HG03457 (cell line): ENCODE measurements at regions not wholly inside any gene's neighbourhood (a gene's known extent, or its start where the extent isn't known, plus 50 kb on each side); places are given as distances from the start of the nearest gene placed in this dataset.

Experiments used
- ATAC-seq: cut with Tn5 transposase; IDR thresholded peaks from one replicate; pipeline ENCODE4 v1.9.1; 2021; ENCODE audit warnings: moderate number of reproducible peaks; ENCODE audit not compliant: unreplicated experiment

DNA sequence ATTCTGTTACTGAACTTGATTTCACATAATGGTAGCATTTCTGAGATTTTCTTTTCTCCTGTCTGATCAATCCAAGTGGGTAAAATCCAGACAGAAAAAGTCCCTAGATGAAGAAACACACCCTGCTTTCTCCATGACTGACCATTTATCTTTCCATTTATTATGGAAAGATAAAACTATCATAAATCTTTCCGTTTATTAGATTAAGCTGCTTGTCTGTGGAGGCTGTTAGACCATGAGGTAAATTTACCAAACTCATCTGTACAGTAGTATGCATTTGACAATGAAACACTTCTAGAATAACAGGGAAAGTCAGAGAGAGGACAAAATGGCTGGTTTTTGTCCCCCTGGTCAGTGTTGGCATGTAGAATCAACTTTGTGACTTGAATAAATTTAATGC lies 491.2 kb upstream of the SEMA6A start:
- no peak for ATAC-seq

DNA sequence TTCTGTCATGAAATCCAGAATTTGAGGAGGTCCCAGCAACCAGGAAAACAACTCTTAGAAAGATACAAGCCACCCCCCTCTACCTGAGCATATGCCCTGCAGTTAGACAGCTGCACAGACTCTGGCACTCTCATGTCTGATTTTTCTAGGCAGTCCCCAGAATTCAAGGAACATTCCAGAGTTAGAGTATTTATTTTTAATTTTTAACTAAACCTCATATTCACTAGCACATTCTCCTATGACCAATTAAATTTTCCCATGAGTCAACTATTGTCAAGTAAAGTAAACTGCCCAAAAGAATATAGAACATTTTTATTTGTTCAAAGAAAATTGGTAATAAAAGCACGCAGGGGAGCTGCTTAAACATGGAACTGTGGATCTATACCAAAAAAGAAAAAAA lies 490.5 kb upstream of the SEMA6A start:
- no peak for ATAC-seq

DNA sequence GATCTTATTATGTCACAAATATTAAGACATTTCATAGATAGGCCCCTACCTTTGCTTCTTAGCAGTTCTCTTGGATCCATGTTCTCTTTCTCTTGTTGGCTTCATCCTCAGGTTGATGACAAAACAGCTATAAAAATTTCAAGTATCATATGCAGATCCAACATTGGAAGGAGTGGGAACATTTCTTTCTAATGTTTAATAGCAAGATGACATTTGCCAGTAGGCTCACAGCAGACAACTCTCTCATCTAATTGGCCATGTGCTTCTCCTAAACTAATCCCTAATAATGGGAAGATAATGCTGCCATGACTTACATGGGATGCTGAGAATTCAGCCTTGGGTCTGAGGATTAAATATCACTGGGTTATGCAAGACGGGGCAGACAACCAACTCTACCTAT lies 485.5 kb upstream of the SEMA6A start:
- no peak for ATAC-seq

DNA sequence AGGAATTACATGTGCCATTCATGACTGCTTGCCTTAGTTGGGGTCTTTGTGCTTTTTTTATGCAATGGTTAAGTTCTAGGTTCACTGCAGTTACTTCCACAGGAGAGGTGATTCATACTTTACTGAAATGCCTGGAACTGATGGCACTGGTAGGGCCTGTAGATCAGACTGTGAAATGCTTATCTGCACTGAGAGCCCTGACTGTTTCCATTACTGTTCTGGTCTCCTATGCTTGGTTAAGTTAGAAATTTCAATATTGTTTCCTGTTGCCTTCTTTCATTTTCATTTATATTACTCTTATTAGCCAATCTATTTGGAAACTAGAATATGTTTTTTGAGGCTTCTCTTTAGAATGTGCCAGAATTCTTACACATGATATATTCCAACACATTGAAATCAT lies 484.1 kb upstream of the SEMA6A start:
- no peak for ATAC-seq

DNA sequence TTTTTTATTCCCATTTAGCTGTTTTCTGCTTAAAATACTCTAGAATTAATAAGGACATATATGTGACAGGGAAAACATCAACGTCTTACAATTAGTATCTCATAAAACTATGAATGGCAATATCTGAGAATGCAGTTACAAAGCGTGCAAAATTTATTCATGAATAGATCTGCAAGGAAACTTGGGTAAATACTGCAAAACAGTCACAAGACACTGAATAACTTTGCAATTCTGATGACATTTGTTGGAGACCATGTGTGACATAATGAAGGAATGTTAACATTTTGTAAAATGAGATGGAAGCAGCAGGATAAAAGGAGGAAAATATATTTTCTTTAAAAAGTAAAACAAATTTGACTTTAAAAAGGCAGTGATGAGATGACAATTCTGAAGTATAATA lies 480.9 kb upstream of the SEMA6A start:
- ATAC-seq, result no peak

DNA sequence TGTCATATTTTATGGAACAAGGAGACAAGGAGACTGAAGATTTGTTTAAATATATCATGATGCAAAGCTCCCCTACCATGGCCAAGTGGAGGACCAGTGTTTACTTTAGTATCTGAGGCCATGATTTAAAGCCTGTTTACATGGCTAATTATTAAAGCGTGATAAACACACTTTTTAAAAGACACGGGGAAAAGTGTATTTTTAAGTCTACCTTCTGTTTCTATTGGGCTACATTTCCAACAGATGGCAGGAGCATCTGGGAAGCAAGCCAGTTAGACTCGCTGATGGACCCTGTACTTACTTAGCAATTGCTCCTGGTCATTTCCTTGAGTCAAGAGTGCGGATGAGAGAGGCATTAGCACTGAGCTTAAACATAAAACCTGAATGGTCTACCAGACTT lies 480.3 kb upstream of the SEMA6A start:
- no peak for ATAC-seq

DNA sequence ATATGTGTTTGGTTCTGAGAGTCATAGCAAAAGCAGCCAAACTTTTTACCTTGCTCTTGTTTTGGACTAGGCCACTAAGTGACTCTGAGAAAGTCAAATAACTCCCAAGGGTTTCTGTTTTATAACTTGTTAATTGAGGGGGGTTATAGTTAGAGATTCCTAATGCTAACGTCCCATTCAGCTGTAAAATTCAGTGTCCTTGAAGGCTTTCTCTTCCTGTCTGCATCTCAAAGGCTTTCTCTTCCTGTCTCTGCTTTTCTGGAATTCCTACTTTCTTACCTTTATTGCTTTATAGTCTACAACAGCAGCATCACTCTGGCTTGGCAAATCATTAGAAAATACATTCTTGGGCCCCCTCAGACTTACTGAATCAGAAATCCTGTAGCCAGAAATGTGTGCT lies 479.5 kb upstream of the SEMA6A start:
- ATAC-seq, result no peak

DNA sequence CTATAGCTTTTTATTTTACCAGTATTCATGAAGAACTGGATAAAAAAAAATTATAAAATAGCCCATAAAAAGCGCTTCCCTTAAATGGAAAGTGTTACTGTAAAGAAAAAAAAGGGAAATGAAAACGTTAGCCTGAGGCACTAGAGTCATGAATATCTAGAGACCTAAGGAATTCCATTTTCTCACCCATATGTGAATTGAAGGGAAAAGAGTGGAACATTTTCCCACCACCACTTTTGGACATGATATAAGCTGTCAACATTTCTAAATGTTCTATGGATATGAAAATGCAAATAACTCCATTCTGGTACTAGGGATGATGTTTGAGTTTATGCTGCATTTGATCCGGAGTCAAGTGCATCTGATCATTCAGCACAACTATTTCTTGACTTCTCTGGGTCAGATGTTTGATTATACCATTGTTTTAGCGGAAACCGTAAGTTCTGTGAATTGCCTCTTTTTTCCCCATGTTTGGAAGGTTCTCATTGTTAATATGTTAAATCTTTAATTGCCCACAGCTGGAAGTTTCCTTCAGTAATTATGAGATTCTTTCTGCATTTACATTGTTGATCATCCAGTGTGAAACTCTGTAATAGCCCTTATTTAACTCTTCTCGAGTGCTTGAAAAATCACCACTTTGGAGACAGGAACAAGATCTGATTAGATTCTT lies 467.4 kb upstream of the SEMA6A start:
- ATAC-seq, result no peak

DNA sequence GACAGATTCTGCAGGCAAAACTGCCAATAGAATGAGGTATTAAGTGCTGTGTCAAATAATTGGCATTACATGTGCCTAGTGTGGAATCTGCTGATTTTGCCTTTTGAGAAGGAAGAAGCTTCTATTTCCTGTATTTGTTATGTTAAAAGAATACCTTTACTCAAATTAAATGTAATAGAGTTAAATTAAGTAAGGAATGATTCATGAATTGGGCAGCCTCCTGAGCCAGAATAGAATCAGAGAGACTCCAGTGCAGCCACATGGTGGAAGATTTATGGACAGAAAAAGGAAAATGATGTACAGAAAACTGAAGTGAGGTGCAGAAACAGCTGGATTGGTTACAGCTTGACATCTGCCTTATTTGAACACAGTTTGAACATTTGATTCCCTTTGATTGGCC lies 464.4 kb upstream of the SEMA6A start:
- ATAC-seq, result no peak

DNA sequence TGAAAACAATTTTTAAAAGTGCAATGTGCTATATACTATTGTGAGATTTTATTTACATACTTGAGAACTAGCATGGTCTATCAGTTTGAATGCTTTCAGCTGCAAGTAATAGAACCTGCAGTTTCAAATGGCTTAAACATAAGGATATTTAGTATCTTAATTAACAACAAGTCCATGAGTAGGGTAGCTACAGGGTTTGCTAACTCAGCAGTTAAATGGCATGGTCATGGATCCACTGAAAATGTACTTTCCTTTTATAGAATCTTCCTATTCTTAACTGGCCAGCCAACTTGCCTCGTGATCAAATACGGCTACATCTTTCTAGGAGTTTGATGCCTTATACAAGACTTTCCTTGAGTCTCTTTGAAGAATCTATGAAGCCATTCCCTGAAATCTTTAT lies 452.8 kb upstream of the SEMA6A start:
- ATAC-seq, result no peak

DNA sequence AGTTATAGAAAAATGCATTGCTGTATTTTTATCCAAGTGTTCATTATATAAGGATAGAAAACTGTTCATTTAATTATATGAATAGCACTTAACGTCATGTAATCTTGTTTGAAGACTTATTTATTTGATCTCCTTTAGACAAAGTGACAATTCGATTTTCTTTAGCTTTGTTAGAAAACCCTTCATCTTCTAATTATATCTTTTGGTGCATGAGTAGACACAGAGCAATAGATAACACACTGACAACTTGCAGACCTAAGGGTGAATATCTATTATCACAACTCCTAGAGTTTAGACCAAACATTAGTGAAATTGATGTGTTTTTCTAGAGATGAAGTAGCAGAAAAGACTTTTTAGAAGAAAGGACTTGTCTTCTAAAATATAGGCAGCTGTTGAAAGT lies 446.4 kb upstream of the SEMA6A start:
- no peak for ATAC-seq

DNA sequence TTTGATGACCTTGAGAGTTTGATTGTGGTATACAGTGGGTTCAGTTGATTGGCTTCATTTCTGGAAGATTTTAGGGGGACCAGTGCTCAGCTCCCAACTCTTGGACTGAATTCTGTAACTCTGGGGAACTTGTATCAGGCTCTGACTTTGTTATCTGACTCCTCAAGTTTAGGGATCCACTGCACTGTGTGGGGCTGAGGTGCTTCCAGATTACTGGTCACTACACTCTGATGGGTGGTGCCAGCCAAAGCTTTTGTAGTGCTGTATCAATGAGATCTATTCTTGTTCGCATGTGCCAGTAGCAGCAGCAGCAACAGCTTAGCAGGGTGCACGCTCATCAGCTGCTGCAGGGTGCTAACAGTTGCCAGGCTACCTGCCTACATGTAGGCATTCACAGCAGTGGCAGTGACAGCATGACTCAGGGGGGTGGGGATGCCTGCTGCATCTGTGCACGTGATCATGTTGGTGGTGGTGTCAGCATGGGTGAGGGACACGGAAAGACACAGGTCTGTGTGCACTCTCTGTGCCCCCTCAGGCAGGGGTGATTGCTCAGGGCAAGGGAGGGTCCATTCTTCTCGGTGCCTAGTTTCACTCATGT lies 438.8 kb upstream of the SEMA6A start:
- ATAC-seq, result no peak

DNA sequence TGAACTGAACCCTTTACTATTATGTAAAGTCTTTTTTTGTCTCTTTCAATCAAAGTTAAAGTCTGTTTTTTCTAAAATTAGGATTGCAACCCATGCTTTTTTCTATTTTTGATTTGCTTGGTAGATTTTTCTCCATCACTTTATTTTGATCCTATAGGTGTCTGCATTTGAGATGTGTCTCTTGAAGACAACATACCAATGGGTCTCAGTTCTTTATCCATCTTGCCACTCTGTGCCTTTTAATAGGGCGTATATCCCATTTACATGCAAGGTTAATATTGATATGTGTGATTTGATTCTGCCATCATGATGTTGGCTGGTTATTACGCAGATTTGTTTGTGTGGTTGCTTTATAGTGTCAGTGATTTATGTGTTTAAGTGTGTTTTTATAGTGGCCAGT lies 436.0 kb upstream of the SEMA6A start:
- no peak for ATAC-seq

DNA sequence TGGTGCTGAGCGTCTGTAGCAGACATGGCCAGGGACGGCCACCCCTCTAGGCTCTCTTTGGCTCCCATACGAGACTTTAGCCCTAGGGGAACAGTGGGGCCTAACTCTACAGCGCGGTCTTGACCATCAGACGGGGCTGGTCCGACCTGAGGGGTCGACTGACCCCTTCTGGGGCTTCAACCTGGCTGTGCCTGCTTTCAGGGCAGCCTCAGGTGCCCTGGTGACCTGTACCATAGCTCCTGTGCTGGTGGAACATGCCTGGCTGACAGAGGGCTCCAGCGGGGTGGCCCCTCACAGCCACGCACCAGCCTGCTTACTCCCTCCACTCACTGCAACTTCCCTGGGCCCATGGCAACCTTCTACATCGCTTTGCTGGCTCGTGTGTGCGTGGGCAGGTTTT lies 423.4 kb upstream of the SEMA6A start:
- no peak for ATAC-seq

DNA sequence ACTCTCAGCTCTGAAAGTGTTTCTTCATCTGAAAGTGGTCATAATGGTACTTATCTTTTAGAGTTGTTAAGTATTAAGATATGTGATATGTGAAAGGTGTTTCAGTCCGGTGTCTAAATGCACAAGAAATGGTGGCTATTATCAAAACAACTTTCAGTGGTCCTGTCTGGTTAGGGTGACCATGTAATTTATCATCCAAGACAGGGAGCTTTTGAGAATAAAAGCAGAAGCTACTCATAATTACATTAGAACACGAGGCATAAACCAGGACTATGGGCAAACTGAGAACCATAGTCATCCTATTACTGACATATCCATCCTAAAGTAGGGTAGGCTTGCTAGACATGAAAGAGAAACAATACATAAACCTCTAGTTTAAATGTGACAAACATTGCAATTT lies 418.1 kb upstream of the SEMA6A start:
- no peak for ATAC-seq

DNA sequence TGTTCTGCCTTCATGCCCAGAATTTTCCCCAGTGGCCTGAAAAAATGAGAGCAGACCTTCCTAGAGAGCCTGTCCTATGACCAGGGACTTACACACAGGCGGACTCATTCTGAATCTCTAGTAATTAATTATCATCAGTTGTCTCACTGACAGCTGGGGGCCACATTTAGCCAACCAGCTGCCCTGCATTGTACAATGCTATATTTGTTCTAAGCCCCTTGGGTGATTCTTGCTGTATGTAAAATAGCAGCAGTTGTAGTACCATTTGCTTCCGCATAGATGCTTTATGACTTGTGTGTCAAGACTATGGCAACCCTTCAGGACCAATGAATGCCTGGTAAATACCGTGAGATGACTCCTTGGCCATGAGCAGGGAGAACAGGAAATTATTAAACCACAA lies 415.4 kb upstream of the SEMA6A start:
- no peak for ATAC-seq

DNA sequence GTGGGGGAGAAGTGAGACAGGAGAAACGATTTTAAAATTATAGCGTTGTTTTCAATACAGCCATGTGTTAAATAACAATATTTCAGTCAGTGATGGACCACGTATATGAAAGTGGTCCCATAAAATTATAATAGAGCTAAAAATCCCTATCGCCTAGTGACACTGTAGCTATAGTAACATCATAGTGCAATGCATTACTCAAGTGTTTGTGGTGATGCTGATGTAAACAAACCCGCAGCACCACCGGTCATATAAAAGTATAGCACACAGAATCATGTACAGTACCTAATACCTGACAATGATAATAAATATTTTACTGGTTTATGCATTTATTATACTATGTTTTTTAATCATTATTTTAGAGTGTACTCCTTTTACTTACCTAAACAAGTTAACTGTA lies 407.4 kb upstream of the SEMA6A start:
- no peak for ATAC-seq

DNA sequence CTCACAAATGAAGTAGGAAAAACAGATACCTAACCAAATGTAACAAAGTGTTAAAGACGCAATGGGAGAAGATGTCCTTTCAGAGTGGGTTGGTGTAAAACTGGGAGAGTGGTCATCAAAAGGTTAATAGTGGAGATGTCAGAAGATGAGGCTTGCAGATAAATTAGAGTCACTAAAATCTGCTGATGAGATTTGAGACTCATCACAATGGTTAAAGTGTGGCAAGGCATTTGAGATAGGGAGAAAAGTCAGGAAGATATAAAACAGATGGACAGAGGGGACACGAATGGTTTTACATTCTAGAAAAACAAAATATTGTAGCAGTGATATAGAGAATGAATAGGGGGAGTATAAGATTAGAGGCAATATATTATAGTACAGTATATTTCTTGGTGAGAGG lies 406.0 kb upstream of the SEMA6A start:
- ATAC-seq, result no peak

DNA sequence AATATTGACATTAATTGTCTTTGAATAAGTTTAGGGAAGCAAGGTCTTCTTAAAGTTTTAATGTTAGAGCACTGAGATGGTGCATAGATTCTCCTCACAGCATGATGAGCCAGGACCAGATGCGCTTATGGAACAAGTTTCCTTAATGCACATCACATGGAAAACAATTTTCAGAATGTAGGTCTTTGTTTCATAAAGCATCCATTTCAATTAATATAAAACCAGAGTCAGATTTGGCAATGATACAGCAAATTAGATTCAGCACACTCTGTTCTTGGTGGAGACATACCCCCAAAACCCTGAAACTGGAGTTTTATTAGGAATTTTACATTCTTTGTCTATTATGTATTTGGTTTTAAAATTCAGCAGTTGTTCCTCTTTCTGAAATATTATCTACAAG lies 402.1 kb upstream of the SEMA6A start:
- ATAC-seq, result no peak

DNA sequence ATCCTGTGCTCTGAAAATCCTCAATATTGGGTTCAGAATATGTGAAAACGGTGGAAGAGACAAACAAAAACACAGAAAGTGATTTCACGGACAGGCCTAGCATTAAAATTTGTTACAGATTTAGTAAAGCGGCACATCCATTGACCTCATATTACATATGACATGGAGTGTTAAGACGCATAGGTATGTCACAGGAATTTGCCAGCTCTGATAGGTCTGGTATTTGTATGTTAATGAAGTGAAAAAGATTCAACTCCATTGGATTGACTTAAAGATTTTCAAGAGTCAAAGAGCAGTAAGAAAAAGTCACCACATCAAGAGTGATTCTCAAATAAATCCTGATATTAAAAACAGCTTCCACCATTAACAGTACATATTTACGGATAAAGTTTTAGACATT lies 396.5 kb upstream of the SEMA6A start:
- no peak for ATAC-seq

DNA sequence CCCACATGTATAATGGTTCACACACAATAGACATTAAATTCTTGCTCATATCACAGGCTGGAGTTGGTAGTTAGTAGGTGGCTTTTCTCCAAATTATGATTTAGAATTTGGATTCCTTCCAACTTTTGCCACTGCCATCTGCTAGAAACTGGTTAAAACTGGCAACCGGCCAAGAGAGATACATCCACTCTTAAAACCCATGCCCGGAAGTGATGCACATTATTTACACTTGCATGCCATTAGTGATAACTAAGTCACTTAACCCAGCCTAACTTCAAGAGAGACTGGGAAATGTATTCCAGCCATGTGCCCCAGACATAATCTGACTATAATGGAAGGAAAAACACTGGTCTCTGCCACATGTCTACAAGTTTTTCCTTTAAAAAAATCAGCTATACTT lies 395.7 kb upstream of the SEMA6A start:
- ATAC-seq, result no peak

DNA sequence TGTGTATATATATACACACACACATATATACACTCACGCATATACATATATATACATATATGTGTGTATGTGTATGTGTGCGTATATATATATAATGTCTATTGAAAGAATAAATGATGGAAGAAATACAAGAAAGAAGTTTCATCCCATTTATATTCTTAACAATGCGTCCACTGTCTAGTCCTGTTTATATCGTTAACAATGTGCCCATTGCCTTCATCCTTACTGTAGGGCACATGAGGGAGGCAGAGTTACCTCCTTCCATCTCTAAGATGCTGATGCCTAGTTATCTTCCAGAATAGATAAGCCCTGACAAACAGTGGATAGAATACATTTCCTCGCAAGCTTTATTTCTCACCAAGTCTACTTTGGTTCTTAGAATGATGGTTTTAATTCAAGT lies 389.8 kb upstream of the SEMA6A start:
- ATAC-seq, result no peak

DNA sequence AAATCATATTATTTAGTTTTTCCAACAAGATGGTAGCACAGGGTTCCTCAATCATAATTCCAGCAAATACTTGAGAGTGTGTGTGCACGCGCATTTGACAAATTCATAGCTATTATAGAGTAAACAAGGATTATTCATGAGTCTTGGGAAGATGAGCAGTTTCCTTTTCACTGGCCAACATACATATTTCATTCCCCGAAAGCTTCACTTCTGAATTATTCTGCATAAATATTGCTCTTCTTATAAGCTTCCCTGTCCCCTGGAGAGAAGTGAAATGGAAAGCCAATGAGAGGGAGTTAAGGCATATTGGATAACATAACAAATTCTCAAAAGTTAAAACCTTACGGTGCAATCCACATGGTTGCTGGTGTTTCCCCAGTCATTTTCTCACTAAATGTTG lies 386.4 kb upstream of the SEMA6A start:
- no peak for ATAC-seq
